ENCODE measurements at regions not wholly inside any gene's neighbourhood (a gene's known extent, or its start where the extent isn't known, plus 50 kb on each side); places are given as distances from the start of the nearest gene placed in this dataset.
"Not testable (repeated sequence)": the region's sequence is repeated elsewhere in the genome, so short reads cannot be mapped to it uniquely, and the experiment has no call there.

DNA sequence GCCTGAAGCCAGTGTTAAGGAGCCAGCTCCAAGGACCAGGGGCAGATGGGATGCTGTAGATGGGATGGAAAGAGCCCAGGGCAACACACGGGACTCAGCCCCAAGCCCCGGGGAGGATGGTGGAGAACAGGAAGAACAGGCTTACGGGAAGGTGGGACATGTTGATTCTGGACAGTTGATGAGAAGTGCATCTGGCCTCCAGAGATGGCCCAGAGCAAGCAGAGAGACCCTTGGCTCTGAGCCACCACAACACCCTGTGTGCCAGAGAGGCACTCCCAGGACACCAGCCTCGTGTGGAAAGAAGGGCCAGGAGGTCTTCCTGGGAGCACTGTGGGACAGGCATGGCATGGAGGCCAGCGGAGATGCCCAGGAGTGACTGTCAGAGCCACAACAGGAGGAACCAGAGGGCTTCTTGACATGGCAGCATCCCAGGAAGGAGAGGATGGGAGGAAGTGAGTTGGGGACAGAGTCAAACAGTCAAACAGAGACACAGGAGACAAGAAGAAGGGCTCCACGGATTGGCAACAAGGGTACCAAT is 156.3 kb upstream of the MVB12B start:
- no peak for DNase-seq (ENCODE audit: low spot score)

DNA sequence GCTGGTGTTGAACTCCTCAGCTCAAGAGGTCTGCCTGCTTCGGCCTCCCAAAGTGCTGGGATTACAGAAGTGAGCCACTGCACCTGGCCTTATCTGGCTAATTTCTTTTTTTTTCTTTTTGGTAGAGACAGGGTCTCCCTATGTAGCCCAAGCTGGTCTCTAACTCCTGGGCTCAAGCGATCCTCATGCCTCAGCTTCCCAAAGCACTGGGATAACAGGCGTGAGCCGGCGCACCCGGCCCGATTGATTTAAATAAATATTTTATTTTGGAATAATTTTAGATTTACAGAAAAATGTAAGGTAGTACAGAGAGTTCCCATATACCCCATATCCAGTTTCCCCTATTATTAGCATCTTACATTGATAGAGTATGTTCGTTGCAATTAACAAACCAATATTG is 155.0 kb upstream of the MVB12B start:
- no peak for DNase-seq (ENCODE audit: low spot score)

DNA sequence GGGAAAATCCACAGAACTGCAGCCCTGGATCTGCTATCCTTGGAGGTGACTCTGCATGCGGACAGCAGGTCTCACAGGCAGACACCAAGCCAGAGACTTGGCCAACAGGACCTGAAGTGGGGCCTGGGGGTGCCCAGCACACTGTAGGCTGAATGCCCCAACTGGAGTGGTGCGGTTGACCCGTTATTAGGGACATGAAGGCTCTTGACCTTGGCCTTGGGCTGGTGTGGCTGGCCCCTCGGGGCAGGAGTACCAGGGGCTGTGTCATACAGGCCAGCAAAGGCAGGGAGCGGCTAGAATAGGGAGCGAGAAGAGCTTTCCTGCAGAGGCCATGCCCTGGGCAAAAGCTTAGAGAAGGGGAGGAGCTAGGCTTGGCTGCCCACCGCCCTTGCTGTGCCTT is 153.2 kb upstream of the MVB12B start:
- no peak for DNase-seq (ENCODE audit: low spot score)

- DNase-seq (ENCODE audit: low spot score), result no peak
These were observed 152.7 kb upstream of the MVB12B start for GRCh38 chr9:126173929-126174328.

- no peak for DNase-seq (ENCODE audit: low spot score)
These were observed 143.4 kb upstream of the MVB12B start for GRCh38 chr9:126183266-126183665.

GRCh38 chr9:126190994-126191393 is 135.6 kb upstream of the MVB12B start:
- not testable (repeated sequence) for DNase-seq (ENCODE audit: low spot score)

DNA sequence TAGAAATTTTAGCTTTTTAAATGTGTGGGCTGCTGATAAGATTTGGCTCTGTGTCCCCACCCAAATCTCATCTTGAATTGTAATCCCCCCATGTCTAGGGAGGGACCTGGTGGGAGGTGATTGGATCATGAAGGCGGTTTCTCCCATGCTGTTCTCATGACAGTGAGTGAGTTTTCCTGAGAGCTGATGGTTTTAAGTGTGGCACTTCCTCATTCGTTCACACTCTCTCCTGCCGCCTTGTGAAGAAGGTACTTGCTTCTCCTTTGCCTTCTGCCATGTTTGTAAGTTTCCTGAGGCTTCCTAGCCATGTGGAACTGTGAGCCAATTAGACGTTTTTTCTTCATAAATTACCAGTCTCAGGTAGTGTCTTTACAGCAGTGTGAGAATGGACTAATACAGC is 127.8 kb upstream of the MVB12B start:
- DNase-seq (ENCODE audit: low spot score), result no peak

DNA sequence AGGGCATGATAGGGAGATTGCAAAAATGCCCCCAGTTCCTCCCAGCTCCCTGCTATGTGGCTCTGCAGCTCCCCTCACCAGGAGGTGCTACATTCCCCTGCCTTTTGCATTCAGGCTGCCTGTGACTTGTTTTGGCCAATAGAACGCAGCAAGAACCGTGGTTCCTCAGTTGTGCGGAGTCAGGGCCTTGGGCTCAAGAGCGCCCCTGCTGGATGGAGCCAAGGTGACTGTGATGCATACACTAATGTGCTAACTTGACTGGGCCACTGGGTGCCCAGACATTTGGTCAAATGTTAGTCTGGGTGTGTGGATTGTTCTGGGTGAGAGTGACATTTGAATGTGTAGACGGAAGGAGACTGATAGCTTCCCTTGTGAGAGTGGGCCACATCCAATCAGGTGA is 123.3 kb upstream of the MVB12B start:
- no peak for DNase-seq (ENCODE audit: low spot score)

DNA sequence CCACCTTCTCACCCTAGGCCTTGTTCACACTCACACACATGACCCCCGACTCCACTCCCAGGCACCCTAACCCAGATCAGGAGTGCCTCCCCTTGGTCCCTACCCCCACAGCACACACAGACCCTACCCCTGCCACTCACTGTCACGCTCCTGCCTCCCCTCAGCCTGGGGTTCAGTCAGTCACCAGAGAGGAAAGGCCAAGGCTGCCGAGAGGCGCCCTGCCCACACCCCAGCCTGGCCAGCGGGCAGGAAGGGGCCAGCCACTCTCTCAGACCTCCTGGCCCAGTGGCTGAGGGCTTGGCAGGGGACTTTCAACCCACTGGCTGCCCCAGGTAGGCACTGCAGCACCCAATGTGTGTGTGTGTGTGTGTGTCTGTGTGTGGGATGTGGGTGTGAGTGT is 122.4 kb upstream of the MVB12B start:
- DNase-seq (ENCODE audit: low spot score), result no peak

- DNase-seq (ENCODE audit: low spot score), result no peak
These were observed 121.9 kb upstream of the MVB12B start for GRCh38 chr9:126204708-126205225.

- DNase-seq (ENCODE audit: low spot score), result no peak
These were observed 121.4 kb upstream of the MVB12B start for GRCh38 chr9:126205265-126205664.

- no peak for DNase-seq (ENCODE audit: low spot score)
These were observed 120.7 kb upstream of the MVB12B start for GRCh38 chr9:126205845-126206498.

DNA sequence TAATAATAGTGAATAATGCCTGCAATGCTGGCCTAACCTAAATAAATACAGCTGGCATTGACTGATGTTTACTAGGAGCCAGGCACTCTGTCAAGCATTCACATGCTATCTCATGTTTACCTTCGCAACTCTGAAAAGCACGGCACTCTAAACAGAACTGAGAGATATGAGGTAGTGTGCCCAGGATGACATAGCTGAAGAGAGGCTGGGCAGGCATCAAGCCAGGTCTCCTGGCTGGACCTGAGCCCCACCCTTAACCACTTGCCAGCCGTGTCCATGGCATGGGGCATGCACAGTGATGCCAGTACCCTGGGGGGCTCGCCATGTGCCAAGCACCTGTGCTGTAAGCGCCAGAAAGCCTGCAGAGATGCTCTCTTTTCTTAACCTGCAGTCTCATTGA is 119.4 kb upstream of the MVB12B start:
- DNase-seq (ENCODE audit: low spot score), result no peak

DNA sequence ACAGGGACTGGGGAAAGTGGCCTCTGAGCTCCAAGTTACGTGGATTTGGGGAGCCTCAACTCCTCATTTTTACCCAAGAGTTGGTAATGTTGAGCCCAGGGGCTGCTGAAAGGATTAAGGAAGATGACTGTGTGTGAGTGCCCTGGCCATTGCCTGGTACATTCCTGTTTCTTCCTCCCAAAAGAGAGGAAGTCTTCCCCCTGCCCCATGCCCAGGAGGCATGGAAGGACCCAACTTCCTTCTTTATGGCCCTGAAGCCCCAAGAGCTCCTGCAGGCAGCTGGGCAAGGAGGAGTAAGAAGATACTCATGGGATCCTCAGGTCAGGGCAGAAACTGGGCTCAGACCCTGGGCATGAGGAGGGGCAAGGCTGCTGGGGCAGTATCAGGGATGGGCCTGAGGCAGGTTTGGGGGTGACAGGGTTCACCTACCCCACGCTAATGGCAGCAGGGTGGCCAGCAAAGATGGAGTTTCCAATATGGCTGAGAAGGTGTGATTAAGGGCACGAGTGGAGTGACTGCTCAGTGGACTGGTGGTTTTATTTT is 118.3 kb upstream of the MVB12B start:
- DNase-seq (ENCODE audit: low spot score), result no peak

- DNase-seq (ENCODE audit: low spot score), result no peak
These were observed 115.1 kb upstream of the MVB12B start for GRCh38 chr9:126211441-126212074.

DNA sequence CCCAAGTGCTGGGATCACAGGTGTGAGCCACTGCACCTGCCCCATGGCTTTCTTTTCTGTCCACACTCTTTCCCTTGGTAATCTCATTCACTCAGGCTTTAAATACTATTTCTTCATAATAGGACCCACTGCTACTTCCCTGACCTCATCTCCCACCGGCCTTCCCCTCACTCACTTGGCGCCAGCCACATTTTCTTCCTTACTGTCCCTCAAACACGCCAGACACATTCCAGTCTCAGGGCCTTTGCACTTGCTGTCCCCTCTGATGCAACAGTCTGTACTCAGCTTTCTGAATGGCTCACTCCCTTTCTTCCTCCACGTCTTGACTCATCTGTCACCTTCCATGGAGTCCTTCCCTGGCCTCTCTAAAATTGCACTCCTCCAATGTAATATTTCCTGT is 111.1 kb upstream of the MVB12B start:
- DNase-seq (ENCODE audit: low spot score), result no peak

GRCh38 chr9:126216826-126217225 is 109.8 kb upstream of the MVB12B start:
- DNase-seq (ENCODE audit: low spot score), result no peak

DNA sequence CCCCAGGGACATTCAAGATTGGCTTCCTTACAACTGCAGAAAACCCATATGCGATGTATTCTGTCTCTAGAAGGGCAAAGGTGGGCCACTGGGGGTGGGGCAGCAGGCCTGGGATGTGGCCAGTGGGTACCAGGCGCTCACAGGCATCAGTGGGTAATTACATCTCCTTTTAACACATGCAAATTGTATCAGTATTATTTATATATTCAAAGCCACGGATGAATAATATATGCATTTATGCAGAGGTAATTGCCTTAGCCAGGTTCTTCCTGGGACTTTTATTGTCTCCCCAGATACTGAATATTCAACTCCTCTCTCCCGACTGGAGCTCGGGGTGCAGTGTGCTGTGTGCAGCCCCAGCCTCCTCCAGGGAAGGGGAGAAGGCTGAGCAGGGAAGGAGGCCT is 109.4 kb upstream of the MVB12B start:
- no peak for DNase-seq (ENCODE audit: low spot score)

- DNase-seq (ENCODE audit: low spot score), result no peak
These were observed 108.8 kb upstream of the MVB12B start for GRCh38 chr9:126217797-126218196.

- DNase-seq (ENCODE audit: low spot score), result no peak
These were observed 108.1 kb upstream of the MVB12B start for GRCh38 chr9:126218359-126219125.

DNA sequence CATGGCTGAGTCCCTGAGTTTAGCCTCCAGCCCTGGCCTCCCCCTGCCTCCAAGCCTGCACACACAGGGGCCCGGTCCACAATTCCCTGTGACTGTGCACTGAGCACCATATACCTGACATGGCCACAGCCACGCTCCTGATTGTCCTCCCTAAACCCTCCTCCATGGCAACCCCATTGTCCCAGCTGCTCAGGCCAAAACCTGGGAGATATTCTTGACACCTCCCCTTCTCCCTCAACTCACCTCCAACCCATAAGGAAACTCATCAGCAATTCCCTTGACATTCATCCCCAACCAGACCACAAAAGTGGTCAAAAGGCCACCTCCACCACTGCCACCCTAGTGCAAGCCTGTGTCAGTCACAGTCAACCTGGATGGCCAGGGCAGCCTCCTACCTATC is 107.5 kb upstream of the MVB12B start:
- no peak for DNase-seq (ENCODE audit: low spot score)

- DNase-seq (ENCODE audit: low spot score), result no peak
These were observed 107.0 kb upstream of the MVB12B start for GRCh38 chr9:126219648-126220063.

GRCh38 chr9:126221480-126221879 is 105.1 kb upstream of the MVB12B start:
- no peak for DNase-seq (ENCODE audit: low spot score)

Measured in hepatic stellate cell (primary cell).